Right lobe of liver (tissue), 4 donors: ENCODE measurements at regions not wholly inside any gene's neighbourhood (a gene's known extent, or its start where the extent isn't known, plus 50 kb on each side); places are given as distances from the start of the nearest gene placed in this dataset.

Experiments used
- CTCF ChIP-seq, 4 donors: fragments of 200-600 bp in 3 of 4; fragments of 450-650 bp in 1 of 4; IDR thresholded peaks; one replicate each; pipeline versions ENCODE4 v1.5.1 to v1.8.0; 2016 to 2022; ENCODE audit warnings: antibody characterized with exemption in 4 of 4, mild to moderate bottlenecking in 2 of 4
- POLR2A ChIP-seq: fragments of 450-650 bp; IDR thresholded peaks from one replicate; pipeline ENCODE4 v1.6.1; 2017; ENCODE audit warnings: antibody characterized with exemption, mild to moderate bottlenecking
- donor health status: DM: no; HTN: no; CAD: no.
- donor health status: DM: no; HTN: no; CAD: no.
- donor health status: DM: no; HTN: yes; CAD: no.

GRCh38 chr2:139737659-139738058 lies 957.5 kb upstream of the NXPH2 start:
- TF ChIP-seq CTCF (IDR thresholded peaks at IDR 0.05) (no peak), POLR2A (no peak)
